Tibial artery (tissue), 4 donors: ENCODE measurements at regions not wholly inside any gene's neighbourhood (a gene's known extent, or its start where the extent isn't known, plus 50 kb on each side); places are given as distances from the start of the nearest gene placed in this dataset.

ENCODE experiments used
- DNase-seq, 2 donors: peaks; one replicate each; pipeline ENCODE4 v3.0.0-alpha.2; 2019
- H3K27ac ChIP-seq, 2 donors: fragments of 200-600 bp; sonication (generic) in 1 of 2; 1 replicate in 1 of 2; 2 replicates in 1 of 2; pipeline ENCODE4 v1.5.1; 2018 to 2019; ENCODE audit warnings: mild to moderate bottlenecking in 1 of 2
- H3K27me3 ChIP-seq, 2 donors: fragments of 200-600 bp; sonication (generic) in 1 of 2; one replicate each; pipeline versions ENCODE4 v1.5.1 to v1.6.0; 2016 to 2019
- H3K36me3 ChIP-seq, 3 donors: fragments of 200-600 bp; sonication (generic) in 2 of 3; one replicate each; pipeline ENCODE4 v1.5.1; 2016 to 2019; ENCODE audit warnings: mild to moderate bottlenecking in 2 of 3
- H3K4me1 ChIP-seq, 4 donors: fragments of 200-600 bp; sonication (generic) in 2 of 4; 1 replicate in 3 of 4; 2 replicates in 1 of 4; pipeline ENCODE4 v1.5.1; 2016 to 2019
- H3K4me3 ChIP-seq, 2 donors: fragments of 200-600 bp; sonication (generic) in 1 of 2; 1 replicate in 1 of 2; 2 replicates in 1 of 2; pipeline ENCODE4 v1.5.1; 2018 to 2019; ENCODE audit warnings: mild to moderate bottlenecking in 2 of 2
- H3K9me3 ChIP-seq, 3 donors: fragments of 200-600 bp; sonication (generic) in 1 of 3; one replicate each; pipeline ENCODE4 v1.5.1; 2016 to 2019
- intact Hi-C: fragments of 100-400 bp; cut with DNase I; formaldehyde crosslinking; loops from one replicate; pipeline ENCODE4 v1.15.0; 2023; ENCODE audit warnings: low total_unique reads
- TF ChIP-seq, protein P1 (sequence below), 2 experiments: fragments of 200-600 bp in 1 of 2; fragments of 450-650 bp in 1 of 2; IDR thresholded peaks; one replicate each; pipeline ENCODE4 v1.5.1; 2017 to 2019; ENCODE audit warnings: antibody characterized with exemption in 2 of 2, mild to moderate bottlenecking in 1 of 2, moderate library complexity in 1 of 2

DNA sequence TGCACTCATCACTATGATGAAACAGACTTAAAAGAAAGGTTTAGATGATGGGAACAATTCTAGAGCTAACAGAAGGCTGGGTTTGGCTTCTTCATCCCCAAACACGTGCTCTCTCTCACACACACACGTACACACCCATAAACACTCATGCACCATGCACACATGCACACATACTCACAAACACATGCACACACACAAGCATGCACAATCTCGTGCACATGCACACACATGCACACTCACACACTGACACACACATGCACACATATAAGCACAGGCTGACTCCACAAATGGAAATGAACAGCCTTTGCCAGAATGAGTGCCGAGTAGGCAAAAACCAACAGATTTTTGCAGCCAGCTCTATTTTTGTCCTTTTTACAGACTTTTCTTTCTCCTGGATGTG is 1571.6 kb downstream of the AACS start:
- intact Hi-C loops = no loop called here
- Histone ChIP-seq H3K27ac (no peak overlapping the region), H3K27me3 (no peaks in the 10 kb centered on the region), H3K4me1 (no peaks in the 10 kb centered on the region), H3K4me3 (no peak overlapping the region), H3K9me3 (no peaks in the 10 kb centered on the region), H3K36me3 (no peaks in the 10 kb centered on the region)
- TF ChIP-seq, protein P1, sequence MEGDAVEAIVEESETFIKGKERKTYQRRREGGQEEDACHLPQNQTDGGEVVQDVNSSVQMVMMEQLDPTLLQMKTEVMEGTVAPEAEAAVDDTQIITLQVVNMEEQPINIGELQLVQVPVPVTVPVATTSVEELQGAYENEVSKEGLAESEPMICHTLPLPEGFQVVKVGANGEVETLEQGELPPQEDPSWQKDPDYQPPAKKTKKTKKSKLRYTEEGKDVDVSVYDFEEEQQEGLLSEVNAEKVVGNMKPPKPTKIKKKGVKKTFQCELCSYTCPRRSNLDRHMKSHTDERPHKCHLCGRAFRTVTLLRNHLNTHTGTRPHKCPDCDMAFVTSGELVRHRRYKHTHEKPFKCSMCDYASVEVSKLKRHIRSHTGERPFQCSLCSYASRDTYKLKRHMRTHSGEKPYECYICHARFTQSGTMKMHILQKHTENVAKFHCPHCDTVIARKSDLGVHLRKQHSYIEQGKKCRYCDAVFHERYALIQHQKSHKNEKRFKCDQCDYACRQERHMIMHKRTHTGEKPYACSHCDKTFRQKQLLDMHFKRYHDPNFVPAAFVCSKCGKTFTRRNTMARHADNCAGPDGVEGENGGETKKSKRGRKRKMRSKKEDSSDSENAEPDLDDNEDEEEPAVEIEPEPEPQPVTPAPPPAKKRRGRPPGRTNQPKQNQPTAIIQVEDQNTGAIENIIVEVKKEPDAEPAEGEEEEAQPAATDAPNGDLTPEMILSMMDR (IDR thresholded peaks at IDR 0.05) = no peak
- no peak for DNase-seq

DNA sequence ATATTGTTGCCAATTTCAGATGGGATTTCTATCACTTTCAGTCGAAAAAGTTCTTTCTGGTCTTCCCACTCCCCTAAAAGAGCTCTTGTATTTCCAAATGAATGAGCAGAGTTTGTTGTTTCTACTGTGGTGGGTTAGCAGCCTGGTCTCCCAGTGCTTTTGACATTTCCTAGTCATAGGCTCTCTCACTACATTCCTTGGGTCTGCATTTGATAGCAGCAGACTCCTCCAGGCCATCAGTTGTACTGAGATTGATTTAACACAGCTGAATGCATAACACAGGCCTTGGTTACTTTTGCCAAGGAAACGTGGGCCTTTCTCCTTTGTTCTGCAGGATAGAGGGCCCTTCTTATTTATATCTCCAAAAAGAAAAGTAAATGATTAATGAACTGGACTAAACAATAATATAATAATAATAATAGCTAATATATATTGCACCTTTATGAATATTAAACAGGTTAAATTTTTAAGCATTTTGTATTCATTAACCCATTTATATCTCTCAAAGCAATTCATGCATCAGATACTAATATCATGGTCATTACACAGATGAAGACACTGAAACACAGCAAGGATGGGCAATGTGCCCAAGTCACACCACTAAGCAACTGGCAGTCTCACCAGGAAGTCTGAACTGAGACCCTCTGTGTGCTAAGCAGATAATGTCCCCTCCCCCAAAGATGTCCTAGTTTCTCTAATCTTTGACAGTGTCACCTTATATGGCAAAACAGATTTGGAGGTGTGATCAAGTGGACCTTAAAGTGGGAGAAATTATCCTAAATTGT is 1579.2 kb downstream of the AACS start:
- Histone ChIP-seq H3K27ac (no peak overlapping the region), H3K9me3 (no peaks in the 10 kb centered on the region), H3K36me3 (no peaks in the 10 kb centered on the region), H3K4me3 (no peak overlapping the region), H3K27me3 (no peaks in the 10 kb centered on the region), H3K4me1 (no peaks in the 10 kb centered on the region)
- intact Hi-C loops = no loop called here
- no peak for DNase-seq
- TF ChIP-seq, protein P1 (IDR thresholded peaks at IDR 0.05) = no peak

GRCh38 chr12:126648074-126648473 is 1582.8 kb downstream of the AACS start:
- H3K27me3 ChIP-seq = no peaks in the 10 kb centered on the region
- TF ChIP-seq, protein P1 (IDR thresholded peaks at IDR 0.05) = no peak
- DNase-seq = no peak
- no peaks in the 10 kb centered on the region for H3K4me1 ChIP-seq
- no peak overlapping the region for H3K4me3 ChIP-seq
- intact Hi-C loops = no loop called here
- no peak overlapping the region for H3K27ac ChIP-seq
- no peaks in the 10 kb centered on the region for H3K9me3 ChIP-seq
- H3K36me3 ChIP-seq = no peaks in the 10 kb centered on the region

GRCh38 chr12:126651133-126651532 is 1585.9 kb downstream of the AACS start:
- no peak overlapping the region for H3K27ac ChIP-seq
- DNase-seq = no peak
- H3K36me3 ChIP-seq = no peaks in the 10 kb centered on the region
- no peak overlapping the region for H3K4me3 ChIP-seq
- TF ChIP-seq, protein P1 (IDR thresholded peaks at IDR 0.05) = no peak
- H3K9me3 ChIP-seq = no peaks in the 10 kb centered on the region
- H3K4me1 ChIP-seq = no peaks in the 10 kb centered on the region
- H3K27me3 ChIP-seq = no peaks in the 10 kb centered on the region
- intact Hi-C loops = no loop called here

- intact Hi-C loops = no loop called here
- H3K36me3 ChIP-seq = no peaks in the 10 kb centered on the region
- no peaks in the 10 kb centered on the region for H3K4me1 ChIP-seq
- DNase-seq = no peak
- peaks cover 0 to 6% (median 3%) of the 10 kb centered on the region in 3 donors for H3K9me3 ChIP-seq
- H3K4me3 ChIP-seq = no peak overlapping the region
- H3K27me3 ChIP-seq = no peaks in the 10 kb centered on the region
- H3K27ac ChIP-seq = no peak overlapping the region
- TF ChIP-seq, protein P1 (IDR thresholded peaks at IDR 0.05) = no peak
These were observed 1598.3 kb downstream of the AACS start for GRCh38 chr12:126663304-126664094.
